ENCODE measurements at regions not wholly inside any gene's neighbourhood (a gene's known extent, or its start where the extent isn't known, plus 50 kb on each side); places are given as distances from the start of the nearest gene placed in this dataset.

DNA sequence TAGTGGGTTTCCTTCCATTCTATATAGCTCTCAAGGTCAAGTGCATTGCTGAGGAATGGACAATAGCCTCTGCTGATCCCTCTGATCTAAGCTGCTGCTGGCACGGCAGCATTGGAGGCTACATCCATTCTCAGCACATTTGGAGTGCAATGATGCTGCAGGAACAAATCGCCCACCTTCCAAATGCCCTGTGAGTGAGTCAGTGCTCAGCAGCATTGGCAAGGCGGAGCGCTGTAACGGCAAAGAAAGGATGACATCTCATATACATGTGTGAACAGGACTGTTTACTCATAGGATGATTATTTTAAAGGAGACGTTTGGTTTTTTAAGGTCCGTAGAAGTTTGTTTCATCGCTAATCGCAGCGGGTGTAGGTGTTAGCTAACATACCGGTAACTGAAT is 408.7 kb downstream of the ARHGEF28 start:
- BruUV-seq (replicated peaks) = no TSS peak
- ChIA-PET POLR2A (no interaction called here), CTCF (interaction anchor here (0.8 to 3.0 kb wide), 13 partner anchors 12 to 612 kb away, joined by 3 to 19 read pairs (median 3); partner anchors contain the start of gene ENC1)
- H3K9me1 ChIP-seq (replicated peaks; ENCODE audit: control insufficient read depth, extremely low read depth, insufficient read depth, low read length) = no peaks in the 10 kb centered on the region
- H3K4me1 ChIP-seq (ENCODE audit: control insufficient read depth, extremely low read depth, insufficient read depth, low read length) = peaks cover 2% of the 10 kb centered on the region
- dilution Hi-C loops (cut with MboI; ENCODE audit: extremely low pct_ligation_motif_present, low sequenced_read_pairs) (no loop called here), intact Hi-C loops (cut with micrococcal nuclease) (loop anchor here (1.0 to 10.0 kb wide), 4 partner anchors 178 to 615 kb away; no protein-coding TSS in a partner anchor)
- H3K9ac ChIP-seq (replicated peaks; ENCODE audit: extremely low read depth, insufficient read depth, low read length) = no peak overlapping the region
- no peak overlapping the region for H3K4me2 ChIP-seq (ENCODE audit: insufficient read depth, low read length)
- no peak overlapping the region for H2AFZ ChIP-seq (ENCODE audit: low read depth, low read length)
- DNase-seq (ENCODE audit: low read depth, low spot score) (no peak), FAIRE-seq (no peak)
- TF ChIP-seq EZH2 (IDR thresholded peaks at IDR 0.05; ENCODE audit: borderline replicate concordance, low read depth, low read length, severe bottlenecking) (no peak), JUN (IDR thresholded peaks at IDR 0.05; ENCODE audit: borderline replicate concordance, insufficient read depth, insufficient read length, low read depth) (no peak), MAX (IDR thresholded peaks at IDR 0.05; ENCODE audit: insufficient read depth, insufficient read length) (no peak), POLR2AphosphoS5 (IDR thresholded peaks at IDR 0.05; ENCODE audit: insufficient read depth, low read depth, low read length) (no peak), GATA2 (IDR thresholded peaks at IDR 0.05; ENCODE audit: insufficient read depth, insufficient read length, low read depth, low read length) (no peak), MYC (IDR thresholded peaks at IDR 0.05; ENCODE audit: low read depth, low read length) (no peak), FOS (IDR thresholded peaks at IDR 0.05; ENCODE audit: borderline replicate concordance, insufficient read depth, low read length) (no peak), POLR2A (IDR thresholded peaks at IDR 0.05; ENCODE audit: low read depth, low read length) (no peak)
- TF ChIP-seq, protein P1, sequence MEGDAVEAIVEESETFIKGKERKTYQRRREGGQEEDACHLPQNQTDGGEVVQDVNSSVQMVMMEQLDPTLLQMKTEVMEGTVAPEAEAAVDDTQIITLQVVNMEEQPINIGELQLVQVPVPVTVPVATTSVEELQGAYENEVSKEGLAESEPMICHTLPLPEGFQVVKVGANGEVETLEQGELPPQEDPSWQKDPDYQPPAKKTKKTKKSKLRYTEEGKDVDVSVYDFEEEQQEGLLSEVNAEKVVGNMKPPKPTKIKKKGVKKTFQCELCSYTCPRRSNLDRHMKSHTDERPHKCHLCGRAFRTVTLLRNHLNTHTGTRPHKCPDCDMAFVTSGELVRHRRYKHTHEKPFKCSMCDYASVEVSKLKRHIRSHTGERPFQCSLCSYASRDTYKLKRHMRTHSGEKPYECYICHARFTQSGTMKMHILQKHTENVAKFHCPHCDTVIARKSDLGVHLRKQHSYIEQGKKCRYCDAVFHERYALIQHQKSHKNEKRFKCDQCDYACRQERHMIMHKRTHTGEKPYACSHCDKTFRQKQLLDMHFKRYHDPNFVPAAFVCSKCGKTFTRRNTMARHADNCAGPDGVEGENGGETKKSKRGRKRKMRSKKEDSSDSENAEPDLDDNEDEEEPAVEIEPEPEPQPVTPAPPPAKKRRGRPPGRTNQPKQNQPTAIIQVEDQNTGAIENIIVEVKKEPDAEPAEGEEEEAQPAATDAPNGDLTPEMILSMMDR (IDR thresholded peaks at IDR 0.05; ENCODE audit: extremely low read depth in 1 of 2, insufficient read depth in 1 of 2, low read depth in 1 of 2, low read length in 2 of 2) = no peak
- H3K79me2 ChIP-seq (ENCODE audit: control insufficient read depth, insufficient read depth, low read length) = no peaks in the 10 kb centered on the region
- H3K4me3 ChIP-seq (replicated peaks in 1 of 3; ENCODE audit: insufficient read depth in 1 of 3, low read depth in 1 of 3, low read length in 3 of 3) = no peak overlapping the region
- no peaks in the 10 kb centered on the region for H3K9me3 ChIP-seq (replicated peaks; ENCODE audit: control insufficient read depth, insufficient read depth, low read length)
- peaks cover 0 to 2% of the 10 kb centered on the region in 2 experiments for H3K27me3 ChIP-seq (ENCODE audit: control insufficient read depth in 2 of 2, insufficient read depth in 2 of 2, low read length in 2 of 2)
- H3K36me3 ChIP-seq (ENCODE audit: control insufficient read depth in 2 of 2, extremely low read depth in 1 of 2, insufficient read depth in 2 of 2, low read length in 2 of 2) = no peaks in the 10 kb centered on the region
- H3K27ac ChIP-seq (ENCODE audit: insufficient read depth, low read depth, low read length) = no peak overlapping the region
- H4K20me1 ChIP-seq (replicated peaks; ENCODE audit: control insufficient read depth, extremely low read depth, insufficient read depth, low read length) = no peaks in the 10 kb centered on the region

Data from endothelial cell of umbilical vein (primary cell).